ENCODE measurements at regions not wholly inside any gene's neighbourhood (a gene's known extent, or its start where the extent isn't known, plus 50 kb on each side); places are given as distances from the start of the nearest gene placed in this dataset.

- DNase-seq, result peak; percentile 29
- Histone ChIP-seq H3K36me3 (no peaks in the 10 kb centered on the region), H3K4me3 (ENCODE audit: low read depth, low read length) (no peak overlapping the region), H3K9me3 (ENCODE audit: severe bottlenecking) (no peaks in the 10 kb centered on the region), H3K27ac (no peak overlapping the region), H3K27me3 (ENCODE audit: insufficient read depth, low read depth, severe bottlenecking) (no peaks in the 10 kb centered on the region)
- TF ChIP-seq CTCF (IDR thresholded peaks at IDR 0.05; ENCODE audit: low read depth, low read length), result peak; percentile 66
Observed at GRCh38 chr17:54426296-54426886, 474.3 kb upstream of the TOM1L1 start.

GRCh38 chr17:54435966-54436365 lies 464.7 kb upstream of the TOM1L1 start:
- no peak overlapping the region for H3K4me3 ChIP-seq (ENCODE audit: low read depth, low read length)

GRCh38 chr17:54439816-54440215 lies 460.8 kb upstream of the TOM1L1 start:
- no peaks in the 10 kb centered on the region for H3K36me3 ChIP-seq
- H3K27ac ChIP-seq, result no peak overlapping the region
- TF ChIP-seq CTCF (IDR thresholded peaks at IDR 0.05; ENCODE audit: low read depth, low read length), result no peak
- no peak for DNase-seq
- no peak overlapping the region for H3K4me3 ChIP-seq (ENCODE audit: low read depth, low read length)
- H3K9me3 ChIP-seq (ENCODE audit: severe bottlenecking), result peaks cover 3% of the 10 kb centered on the region
- no peaks in the 10 kb centered on the region for H3K27me3 ChIP-seq (ENCODE audit: insufficient read depth, low read depth, severe bottlenecking)

More at GRCh38 chr17:54435966-54436365, 464.7 kb upstream of the TOM1L1 start:
- no peak for DNase-seq
- Histone ChIP-seq H3K9me3 (ENCODE audit: severe bottlenecking) (peaks cover 3% of the 10 kb centered on the region), H3K27ac (no peak overlapping the region), H3K27me3 (ENCODE audit: insufficient read depth, low read depth, severe bottlenecking) (no peaks in the 10 kb centered on the region), H3K36me3 (no peaks in the 10 kb centered on the region)
- no peak for TF ChIP-seq CTCF (IDR thresholded peaks at IDR 0.05; ENCODE audit: low read depth, low read length)

GRCh38 chr17:54451051-54451450 lies 449.6 kb upstream of the TOM1L1 start:
- DNase-seq, result no peak
- H3K9me3 ChIP-seq (ENCODE audit: severe bottlenecking), result peaks cover 16% of the 10 kb centered on the region

DNA sequence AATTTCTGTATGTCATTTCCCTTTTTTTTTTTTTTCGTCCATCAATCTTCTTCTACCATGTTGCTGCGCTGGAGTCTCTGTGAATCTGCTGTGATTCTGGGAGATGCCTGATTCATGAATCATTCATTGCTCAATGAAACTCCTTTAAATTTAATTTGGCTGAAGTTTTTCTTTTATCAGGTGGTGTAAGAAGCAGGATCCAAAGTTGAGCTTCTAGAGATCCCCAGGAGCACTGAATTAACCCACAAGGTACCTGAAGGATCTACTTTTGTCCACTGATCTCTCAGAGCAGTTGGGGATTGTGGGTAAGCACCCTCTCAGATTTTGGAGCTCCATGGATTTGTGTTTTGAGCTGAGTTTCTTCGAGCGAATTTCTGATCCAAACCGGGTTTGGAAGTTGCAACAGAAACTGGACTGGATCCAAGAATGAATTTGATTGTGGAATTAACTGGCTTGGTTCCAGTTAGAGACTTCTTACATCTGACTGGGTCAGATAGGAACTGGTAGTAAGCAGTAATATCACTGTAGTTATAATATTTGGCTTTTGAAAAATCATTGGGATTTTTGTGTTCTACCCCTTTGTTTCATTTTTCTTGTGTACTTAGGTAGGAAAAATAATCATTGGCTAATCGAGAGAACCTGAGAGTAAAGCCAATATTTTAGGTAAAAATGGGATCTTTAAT lies 447.8 kb upstream of the TOM1L1 start:
- TF ChIP-seq CTCF (IDR thresholded peaks at IDR 0.05; ENCODE audit: low read depth, low read length), result no peak
- H3K4me3 ChIP-seq (ENCODE audit: low read depth, low read length), result no peak overlapping the region
- no peaks in the 10 kb centered on the region for H3K27me3 ChIP-seq (ENCODE audit: insufficient read depth, low read depth, severe bottlenecking)
- peaks cover 20% of the 10 kb centered on the region for H3K9me3 ChIP-seq (ENCODE audit: severe bottlenecking)
- no peak overlapping the region for H3K27ac ChIP-seq
- DNase-seq, result no peak
- H3K36me3 ChIP-seq, result no peaks in the 10 kb centered on the region

More at GRCh38 chr17:54451051-54451450, 449.6 kb upstream of the TOM1L1 start:
- TF ChIP-seq CTCF (IDR thresholded peaks at IDR 0.05; ENCODE audit: low read depth, low read length), result no peak
- H3K27ac ChIP-seq, result no peak overlapping the region
- H3K36me3 ChIP-seq, result no peaks in the 10 kb centered on the region
- H3K4me3 ChIP-seq (ENCODE audit: low read depth, low read length), result no peak overlapping the region
- no peaks in the 10 kb centered on the region for H3K27me3 ChIP-seq (ENCODE audit: insufficient read depth, low read depth, severe bottlenecking)
